ENCODE measurements at regions not wholly inside any gene's neighbourhood (a gene's known extent, or its start where the extent isn't known, plus 50 kb on each side); places are given as distances from the start of the nearest gene placed in this dataset.

DNA sequence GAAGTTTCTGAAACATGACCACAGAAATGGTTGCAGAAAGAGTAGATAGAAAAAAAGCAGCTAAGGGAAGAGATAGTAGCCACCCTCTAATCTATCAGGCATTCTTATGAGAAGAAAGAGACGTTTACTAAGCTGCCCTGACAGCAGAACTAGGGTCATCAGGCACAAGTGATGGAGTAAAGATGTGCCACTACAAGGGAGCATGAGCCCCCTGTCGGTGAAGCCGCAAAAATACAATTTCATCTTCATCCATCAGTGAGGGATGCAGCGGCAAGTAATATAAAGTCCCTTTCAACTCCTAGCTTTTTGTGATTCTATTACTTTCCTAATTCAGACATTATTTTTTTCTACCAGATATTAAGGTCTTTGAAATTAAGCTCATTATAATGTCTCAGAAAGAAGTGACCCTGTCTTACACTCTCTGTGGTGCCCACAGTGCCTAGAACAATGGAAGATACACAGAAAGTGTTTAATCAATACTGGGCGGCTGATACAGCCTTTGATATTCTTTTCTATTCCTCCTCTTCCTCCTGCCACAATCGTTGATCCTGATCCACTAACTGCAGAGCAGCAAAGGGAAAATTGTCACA, 651.6 kb downstream of the NTRK3 start:
- intact Hi-C loops (cut with micrococcal nuclease; ENCODE audit: unreplicated experiment): no loop called here
- TF ChIP-seq EZH2 (IDR thresholded peaks at IDR 0.05; ENCODE audit: low read depth) (no peak), CTCF (conservative IDR thresholded peaks at IDR 0.05) (peak; percentile 47)

DNA sequence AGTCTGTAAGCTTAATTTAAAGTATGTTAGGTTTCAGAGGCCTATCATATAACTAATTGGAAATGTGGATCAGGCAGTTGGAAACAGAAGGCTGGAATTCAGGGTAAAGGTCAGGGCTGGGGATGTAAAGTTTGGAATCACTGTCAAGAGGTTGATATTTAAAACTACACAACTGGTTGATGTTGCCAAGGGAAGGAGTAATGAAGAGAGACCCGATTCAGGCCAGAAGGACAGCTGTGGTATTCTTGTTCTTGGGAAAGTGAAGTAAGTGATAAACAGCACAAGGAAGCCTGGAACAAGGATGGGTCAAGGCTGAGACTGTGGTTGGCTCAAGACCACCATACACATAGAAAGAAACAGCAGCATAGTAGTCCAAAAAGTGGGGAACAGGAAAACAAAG, 654.2 kb downstream of the NTRK3 start:
- H3K36me3 ChIP-seq (ENCODE audit: low read depth): no peaks in the 10 kb centered on the region
- intact Hi-C loops (cut with micrococcal nuclease; ENCODE audit: unreplicated experiment): no loop called here
- POLR2A ChIA-PET (ENCODE audit: unreplicated experiment): no interaction called here
- no peaks in the 10 kb centered on the region for H4K20me1 ChIP-seq (ENCODE audit: insufficient read depth)
- no peaks in the 10 kb centered on the region for H3F3A ChIP-seq (ENCODE audit: insufficient read depth, low read depth)
- no peaks in the 10 kb centered on the region for H3K4me1 ChIP-seq (replicated peaks; ENCODE audit: insufficient read depth)
- H3K27ac ChIP-seq: no peak overlapping the region
- H3K4me2 ChIP-seq: no peak overlapping the region
- CTCF ChIA-PET: no interaction called here
- H3K27me3 ChIP-seq (ENCODE audit: insufficient read depth, low read depth): no peaks in the 10 kb centered on the region
- DNase-seq: no peak
- no peaks in the 10 kb centered on the region for H3K9me2 ChIP-seq (ENCODE audit: insufficient read depth)
- TF ChIP-seq EZH2 (IDR thresholded peaks at IDR 0.05; ENCODE audit: low read depth) (no peak), CTCF (conservative IDR thresholded peaks at IDR 0.05) (no peak)
- no peaks in the 10 kb centered on the region for H3K9me3 ChIP-seq (ENCODE audit: insufficient read depth, low read depth)
- no peaks in the 10 kb centered on the region for H3K79me2 ChIP-seq (ENCODE audit: low read depth)
- no TSS peak for BruUV-seq (replicated peaks)
- no peak overlapping the region for H2AFZ ChIP-seq
- H3K4me3 ChIP-seq: no peak overlapping the region

More for the DNA sequence above, 651.6 kb downstream of the NTRK3 start:
- no peak overlapping the region for H3K4me3 ChIP-seq
- no peaks in the 10 kb centered on the region for H3K27me3 ChIP-seq (ENCODE audit: insufficient read depth, low read depth)
- no peaks in the 10 kb centered on the region for H3K4me1 ChIP-seq (replicated peaks; ENCODE audit: insufficient read depth)
- CTCF ChIA-PET: no interaction called here
- H3K9me3 ChIP-seq (ENCODE audit: insufficient read depth, low read depth): no peaks in the 10 kb centered on the region
- no peaks in the 10 kb centered on the region for H4K20me1 ChIP-seq (ENCODE audit: insufficient read depth)
- no peaks in the 10 kb centered on the region for H3K36me3 ChIP-seq (ENCODE audit: low read depth)
- no peak overlapping the region for H3K4me2 ChIP-seq
- H3K9me2 ChIP-seq (ENCODE audit: insufficient read depth): no peaks in the 10 kb centered on the region
- no peaks in the 10 kb centered on the region for H3F3A ChIP-seq (ENCODE audit: insufficient read depth, low read depth)
- no peak overlapping the region for H3K27ac ChIP-seq
- BruUV-seq (replicated peaks): no TSS peak
- H3K79me2 ChIP-seq (ENCODE audit: low read depth): no peaks in the 10 kb centered on the region
- POLR2A ChIA-PET (ENCODE audit: unreplicated experiment): no interaction called here
- no peak overlapping the region for H2AFZ ChIP-seq
- no peak for DNase-seq

DNA sequence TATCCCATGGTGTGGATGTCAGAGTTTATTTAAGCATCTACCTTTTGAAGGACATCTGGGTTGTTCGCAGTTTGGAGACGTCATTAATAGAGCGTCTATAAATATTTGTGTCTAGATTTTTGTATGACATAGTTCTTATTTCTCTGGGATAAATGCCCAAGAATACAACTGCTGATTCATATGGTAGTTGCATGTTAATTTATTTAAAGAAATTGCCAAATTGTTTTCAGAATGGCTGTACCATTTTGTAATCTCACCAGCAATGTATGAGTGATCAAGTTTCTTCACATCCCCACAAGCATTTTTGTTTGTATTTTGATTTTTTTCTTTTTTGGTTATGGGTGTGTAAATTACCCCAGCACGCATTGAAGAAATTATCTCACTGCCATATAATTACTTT, 656.9 kb downstream of the NTRK3 start:
- CTCF ChIA-PET: no interaction called here
- H3F3A ChIP-seq (ENCODE audit: insufficient read depth, low read depth): no peaks in the 10 kb centered on the region
- H3K79me2 ChIP-seq (ENCODE audit: low read depth): no peaks in the 10 kb centered on the region
- intact Hi-C loops (cut with micrococcal nuclease; ENCODE audit: unreplicated experiment): no loop called here
- H2AFZ ChIP-seq: no peak overlapping the region
- no peak overlapping the region for H3K4me2 ChIP-seq
- no peaks in the 10 kb centered on the region for H3K4me1 ChIP-seq (replicated peaks; ENCODE audit: insufficient read depth)
- TF ChIP-seq CTCF (conservative IDR thresholded peaks at IDR 0.05): no peak
- no peak for TF ChIP-seq EZH2 (IDR thresholded peaks at IDR 0.05; ENCODE audit: low read depth)
- no peaks in the 10 kb centered on the region for H4K20me1 ChIP-seq (ENCODE audit: insufficient read depth)
- POLR2A ChIA-PET (ENCODE audit: unreplicated experiment): no interaction called here
- no peaks in the 10 kb centered on the region for H3K9me3 ChIP-seq (ENCODE audit: insufficient read depth, low read depth)
- no peaks in the 10 kb centered on the region for H3K9me2 ChIP-seq (ENCODE audit: insufficient read depth)
- H3K36me3 ChIP-seq (ENCODE audit: low read depth): no peaks in the 10 kb centered on the region
- H3K27ac ChIP-seq: no peak overlapping the region
- no peaks in the 10 kb centered on the region for H3K27me3 ChIP-seq (ENCODE audit: insufficient read depth, low read depth)
- no peak for DNase-seq
- H3K4me3 ChIP-seq: no peak overlapping the region
- no TSS peak for BruUV-seq (replicated peaks)

Measured in PC-9 (cell line).